MM.1S (cell line): ENCODE measurements at regions not wholly inside any gene's neighbourhood (a gene's known extent, or its start where the extent isn't known, plus 50 kb on each side); places are given as distances from the start of the nearest gene placed in this dataset.

ENCODE experiments used
- DNase-seq: peaks from one replicate; pipeline ENCODE4 v3.0.0-alpha.2; 2015
- H2AFZ ChIP-seq: fragments of 300-600 bp; sonication (generic); 2 replicates; pipeline ENCODE4 v1.6.0; 2016; ENCODE audit warnings: antibody characterized with exemption, low read length
- H3F3A ChIP-seq: fragments of 300-600 bp; sonication (generic); 2 replicates; pipeline ENCODE4 v1.6.1; 2016; ENCODE audit warnings: mild to moderate bottlenecking, antibody characterized with exemption, low read length, moderate library complexity, mixed read lengths; ENCODE audit not compliant: insufficient read depth
- H3K27ac ChIP-seq: fragments of 300-600 bp; sonication (generic); 2 replicates; pipeline ENCODE4 v1.5.1; 2016; ENCODE audit warnings: mild to moderate bottlenecking, low read length
- H3K27me3 ChIP-seq: fragments of 300-600 bp; sonication (generic); replicated peaks from 2 replicates; pipeline ENCODE4 v1.6.0; 2016; ENCODE audit warnings: low read length; ENCODE audit not compliant: insufficient read depth
- H3K36me3 ChIP-seq: fragments of 300-600 bp; sonication (generic); replicated peaks from 2 replicates; pipeline ENCODE4 v1.6.1; 2016; ENCODE audit warnings: mild to moderate bottlenecking, low read length, mixed read lengths; ENCODE audit not compliant: insufficient read depth
- H3K4me1 ChIP-seq: fragments of 300-600 bp; sonication (generic); 2 replicates; pipeline ENCODE4 v1.6.1; 2016; ENCODE audit warnings: low read length, mixed read lengths
- H3K4me2 ChIP-seq: fragments of 300-600 bp; sonication (generic); 2 replicates; pipeline ENCODE4 v1.6.0; 2016; ENCODE audit warnings: low read depth, low read length
- H3K4me3 ChIP-seq: fragments of 300-600 bp; sonication (generic); 2 replicates; pipeline ENCODE4 v1.5.1; 2016; ENCODE audit warnings: low read length, mixed read lengths
- H3K79me2 ChIP-seq: fragments of 300-600 bp; sonication (generic); 2 replicates; pipeline ENCODE4 v1.6.1; 2016; ENCODE audit warnings: mixed run types, low read length, mixed read lengths
- H3K9ac ChIP-seq: fragments of 300-600 bp; sonication (generic); 2 replicates; pipeline ENCODE4 v1.6.1; 2016; ENCODE audit warnings: low read length, mixed read lengths
- H3K9me2 ChIP-seq: fragments of 300-600 bp; sonication (generic); replicated peaks from 2 replicates; pipeline ENCODE4 v1.6.1; 2016; ENCODE audit warnings: mild to moderate bottlenecking, low read length, mixed read lengths; ENCODE audit not compliant: insufficient read depth
- H3K9me3 ChIP-seq: fragments of 300-600 bp; sonication (generic); replicated peaks from 2 replicates; pipeline ENCODE4 v1.6.1; 2016; ENCODE audit warnings: mild to moderate bottlenecking, low read length, mixed read lengths; ENCODE audit not compliant: insufficient read depth
- H4K20me1 ChIP-seq: fragments of 300-600 bp; sonication (generic); 2 replicates; pipeline ENCODE4 v1.6.1; 2016; ENCODE audit warnings: mild to moderate bottlenecking, low read length, moderate library complexity, mixed read lengths; ENCODE audit not compliant: insufficient read depth
- CTCF ChIP-seq: fragments of 300-600 bp; sonication (generic); IDR thresholded peaks from 2 replicates; pipeline ENCODE4 v1.5.1; 2016; ENCODE audit warnings: antibody characterized with exemption, low read length, mixed read lengths
- EZH2 ChIP-seq: fragments of 300-600 bp; sonication (generic); optimal IDR thresholded peaks from 2 replicates; pipeline ENCODE3; 2017; ENCODE audit warnings: low read depth, mild to moderate bottlenecking, antibody characterized with exemption, low read length, mixed read lengths
- EZH2phosphoT487 ChIP-seq: fragments of 300-600 bp; sonication (generic); IDR thresholded peaks from 2 replicates; pipeline ENCODE4 v1.6.1; 2018; ENCODE audit warnings: antibody characterized with exemption, low read length

- TF ChIP-seq CTCF (no peak), EZH2 (no peak), EZH2phosphoT487 (no peak)
- H4K20me1 ChIP-seq: no peaks in the 10 kb centered on the region
- H3K79me2 ChIP-seq: no peaks in the 10 kb centered on the region
- no peak overlapping the region for H3K4me2 ChIP-seq
- H3K9me2 ChIP-seq: no peaks in the 10 kb centered on the region
- no peak for DNase-seq
- H3K4me3 ChIP-seq: no peak overlapping the region
- H3K9me3 ChIP-seq: no peaks in the 10 kb centered on the region
- H2AFZ ChIP-seq: no peak overlapping the region
- H3K9ac ChIP-seq: no peak overlapping the region
- H3F3A ChIP-seq: no peaks in the 10 kb centered on the region
- no peak overlapping the region for H3K27ac ChIP-seq
- no peaks in the 10 kb centered on the region for H3K36me3 ChIP-seq
- no peaks in the 10 kb centered on the region; the same call in 1 of the 2 replicates for H3K27me3 ChIP-seq
- no peaks in the 10 kb centered on the region for H3K4me1 ChIP-seq
These were observed 521.8 kb downstream of the MED13L start for GRCh38 chr12:115755725-115756085.

DNA sequence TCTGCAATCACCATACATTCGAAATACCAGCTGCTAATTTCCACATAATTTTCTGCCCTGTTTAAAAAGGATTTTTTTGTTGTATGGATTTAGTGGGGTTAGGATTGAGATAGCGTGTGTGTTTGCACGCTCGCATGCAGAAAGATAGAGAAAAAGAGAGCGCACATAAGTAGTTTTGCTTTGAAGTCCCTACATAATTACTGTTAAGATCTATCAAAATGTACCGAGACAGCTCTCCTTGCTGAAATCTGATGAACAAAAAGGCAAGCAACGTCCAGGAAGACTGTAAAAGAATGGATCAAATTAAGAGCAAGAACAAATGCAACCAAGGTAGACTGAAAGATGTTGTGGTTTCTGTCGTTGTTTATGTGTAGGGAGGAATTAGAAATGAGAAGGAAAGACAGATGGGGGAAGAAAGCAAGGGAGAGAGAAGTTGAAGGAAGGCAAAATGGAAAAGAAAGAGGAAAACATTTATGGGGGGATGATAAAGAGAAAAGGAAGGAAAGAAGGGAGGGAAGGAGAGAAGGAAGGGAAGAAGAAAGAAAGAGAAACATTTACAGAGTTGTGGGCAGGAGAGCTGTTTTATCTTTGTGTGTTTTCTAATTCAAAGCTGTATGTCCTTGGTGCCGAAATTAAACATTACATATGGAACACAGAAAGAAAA, 522.3 kb downstream of the MED13L start:
- H3K9me3 ChIP-seq: no peaks in the 10 kb centered on the region
- H3K27ac ChIP-seq: no peak overlapping the region
- H3K4me2 ChIP-seq: no peak overlapping the region
- no peaks in the 10 kb centered on the region for H3K4me1 ChIP-seq
- no peak overlapping the region for H3K9ac ChIP-seq
- H3K9me2 ChIP-seq: no peaks in the 10 kb centered on the region
- H3K27me3 ChIP-seq: no peaks in the 10 kb centered on the region; the same call in 1 of the 2 replicates
- no peak overlapping the region for H3K4me3 ChIP-seq
- no peaks in the 10 kb centered on the region for H3F3A ChIP-seq
- no peaks in the 10 kb centered on the region for H4K20me1 ChIP-seq
- TF ChIP-seq EZH2: no peak
- no peak for TF ChIP-seq EZH2phosphoT487
- no peak for TF ChIP-seq CTCF
- H3K36me3 ChIP-seq: no peaks in the 10 kb centered on the region
- no peak for DNase-seq
- no peak overlapping the region for H2AFZ ChIP-seq
- H3K79me2 ChIP-seq: no peaks in the 10 kb centered on the region

- H3K9ac ChIP-seq: no peak overlapping the region
- no peaks in the 10 kb centered on the region for H3K4me1 ChIP-seq
- H3K9me2 ChIP-seq: no peaks in the 10 kb centered on the region
- no peak for TF ChIP-seq EZH2phosphoT487
- peak; percentile 39 for TF ChIP-seq CTCF
- no peak overlapping the region for H3K27ac ChIP-seq
- no peaks in the 10 kb centered on the region for H4K20me1 ChIP-seq
- H3K27me3 ChIP-seq: no peaks in the 10 kb centered on the region; the same call in 1 of the 2 replicates
- H2AFZ ChIP-seq: no peak overlapping the region
- DNase-seq: peak; percentile 21
- H3K79me2 ChIP-seq: no peaks in the 10 kb centered on the region
- no peak overlapping the region for H3K4me2 ChIP-seq
- no peak overlapping the region for H3K4me3 ChIP-seq
- no peaks in the 10 kb centered on the region for H3K36me3 ChIP-seq
- no peaks in the 10 kb centered on the region for H3K9me3 ChIP-seq
- H3F3A ChIP-seq: no peaks in the 10 kb centered on the region
These were observed 524.4 kb downstream of the MED13L start for GRCh38 chr12:115752913-115753726.
